DOHH2 (cell line): ENCODE measurements at regions not wholly inside any gene's neighbourhood (a gene's known extent, or its start where the extent isn't known, plus 50 kb on each side); places are given as distances from the start of the nearest gene placed in this dataset.

Source experiments
- CTCF ChIP-seq: fragments of 200-600 bp; sonication (generic); IDR thresholded peaks from one replicate; pipeline ENCODE4 v1.5.1; 2014; ENCODE audit warnings: antibody characterized with exemption, mild to moderate bottlenecking, low read depth, low read length; ENCODE audit not compliant: poor library complexity, severe bottlenecking
- EZH2phosphoT487 ChIP-seq: fragments of 200-600 bp; sonication (generic); IDR thresholded peaks from 2 replicates; pipeline ENCODE4 v1.6.1; 2017; ENCODE audit warnings: borderline replicate concordance, mild to moderate bottlenecking, antibody characterized with exemption, low read length, moderate library complexity, mixed read lengths

GRCh38 chr2:195115738-195116137 lies 541.3 kb upstream of the SLC39A10 start:
- TF ChIP-seq CTCF (no peak), EZH2phosphoT487 (no peak)
